Mesenchymal stem cell (in vitro differentiated cells and primary cell): ENCODE measurements at regions not wholly inside any gene's neighbourhood (a gene's known extent, or its start where the extent isn't known, plus 50 kb on each side); places are given as distances from the start of the nearest gene placed in this dataset.

Source experiments
- DNase-seq: peaks from one replicate; pipeline ENCODE4 v3.0.0-alpha.2; 2013
- H2AFZ ChIP-seq: one replicate; pipeline ENCODE4 v1.6.1; 2013; ENCODE audit warnings: low read depth, mild to moderate bottlenecking, control low read depth, inconsistent platforms, low read length, moderate library complexity
- H2AK5ac ChIP-seq: 2 replicates; pipeline ENCODE4 v1.6.1; 2013; ENCODE audit warnings: low read length, moderate library complexity, mild to moderate bottlenecking, inconsistent platforms; ENCODE audit not compliant: severe bottlenecking
- H2BK120ac ChIP-seq: one replicate; pipeline ENCODE4 v1.6.1; 2013; ENCODE audit warnings: low read depth, mild to moderate bottlenecking, inconsistent platforms, low read length, moderate library complexity
- H2BK12ac ChIP-seq, 2 experiments: one replicate each; pipeline ENCODE4 v1.6.1; 2013; ENCODE audit warnings: inconsistent platforms in 2 of 2, low read length in 2 of 2, mild to moderate bottlenecking in 2 of 2, moderate library complexity in 2 of 2, control low read depth in 1 of 2
- H2BK15ac ChIP-seq: one replicate; pipeline ENCODE4 v1.6.1; 2013; ENCODE audit warnings: mild to moderate bottlenecking, low read depth, inconsistent platforms; ENCODE audit not compliant: poor library complexity, severe bottlenecking
- H2BK5ac ChIP-seq: 2 replicates; pipeline ENCODE4 v1.6.1; 2013; ENCODE audit warnings: low read depth, mild to moderate bottlenecking, low read length, control low read depth, inconsistent platforms; ENCODE audit not compliant: poor library complexity, severe bottlenecking
- H3K14ac ChIP-seq, 2 experiments: one replicate each; pipeline ENCODE4 v1.6.1; 2013; ENCODE audit warnings: inconsistent platforms in 2 of 2, low read length in 2 of 2, control low read depth in 1 of 2, mild to moderate bottlenecking in 1 of 2, moderate library complexity in 1 of 2
- H3K18ac ChIP-seq, 2 experiments: one replicate each; pipeline ENCODE4 v1.6.1; 2013; ENCODE audit warnings: inconsistent platforms in 2 of 2, low read length in 2 of 2, control low read depth in 1 of 2, low read depth in 1 of 2, mild to moderate bottlenecking in 1 of 2
- H3K23ac ChIP-seq, 2 experiments: one replicate each; pipeline ENCODE4 v1.6.1; 2013; ENCODE audit warnings: inconsistent platforms in 2 of 2, low read length in 2 of 2, mild to moderate bottlenecking in 2 of 2, moderate library complexity in 2 of 2, control low read depth in 1 of 2
- H3K27ac ChIP-seq: 2 replicates; pipeline ENCODE4 v1.5.1; 2013; ENCODE audit warnings: mild to moderate bottlenecking, moderate library complexity, low read length, control low read depth, inconsistent platforms; ENCODE audit not compliant: poor library complexity, severe bottlenecking
- H3K27me3 ChIP-seq, 2 experiments: 2 replicates each; pipeline versions ENCODE4 v1.6.1 to v1.7.0; 2013; ENCODE audit warnings: low read length in 2 of 2, mild to moderate bottlenecking in 2 of 2, moderate library complexity in 2 of 2, control low read depth in 1 of 2, inconsistent platforms in 1 of 2; ENCODE audit not compliant: control insufficient read depth in 1 of 2, insufficient read depth in 1 of 2
- H3K36me3 ChIP-seq, 2 experiments: 2 replicates each; pipeline versions ENCODE4 v1.6.1 to v1.7.0; 2013; ENCODE audit warnings: low read length in 2 of 2, control low read depth in 1 of 2, inconsistent platforms in 1 of 2, low read depth in 1 of 2, mild to moderate bottlenecking in 1 of 2; ENCODE audit not compliant: insufficient read depth in 2 of 2, control insufficient read depth in 1 of 2
- H3K4ac ChIP-seq, 2 experiments: one replicate each; pipeline ENCODE4 v1.6.1; 2013; ENCODE audit warnings: inconsistent platforms in 2 of 2, low read length in 2 of 2, mild to moderate bottlenecking in 2 of 2, moderate library complexity in 2 of 2, control low read depth in 1 of 2, low read depth in 1 of 2
- H3K4me1 ChIP-seq: 2 replicates; pipeline ENCODE4 v1.6.1; 2013; ENCODE audit warnings: low read depth, low read length, control low read depth; ENCODE audit not compliant: control insufficient read depth, insufficient read depth
- H3K4me2 ChIP-seq: 2 replicates; pipeline ENCODE4 v1.6.1; 2013; ENCODE audit warnings: low read length, mild to moderate bottlenecking, inconsistent platforms; ENCODE audit not compliant: poor library complexity, severe bottlenecking
- H3K4me3 ChIP-seq, 2 experiments: 2 replicates each; pipeline versions ENCODE4 v1.5.1 to v1.7.0; 2013; ENCODE audit warnings: low read length in 2 of 2, mild to moderate bottlenecking in 2 of 2, control low read depth in 1 of 2, low read depth in 1 of 2; ENCODE audit not compliant: insufficient read depth in 1 of 2
- H3K79me1 ChIP-seq: replicated peaks from 2 replicates; pipeline ENCODE4 v1.6.1; 2013; ENCODE audit warnings: mild to moderate bottlenecking, control low read depth, low read length, inconsistent platforms; ENCODE audit not compliant: poor library complexity, severe bottlenecking
- H3K9ac ChIP-seq: 2 replicates; pipeline ENCODE4 v1.7.0; 2013; ENCODE audit warnings: mild to moderate bottlenecking, low read length, moderate library complexity
- H3K9me3 ChIP-seq: 2 replicates; pipeline ENCODE4 v1.7.0; 2013; ENCODE audit warnings: mild to moderate bottlenecking, low read length; ENCODE audit not compliant: control insufficient read depth
- H4K8ac ChIP-seq: one replicate; pipeline ENCODE4 v1.6.1; 2013; ENCODE audit warnings: inconsistent platforms, mild to moderate bottlenecking, low read length, moderate library complexity
- H4K91ac ChIP-seq: one replicate; pipeline ENCODE4 v1.6.1; 2013; ENCODE audit warnings: mild to moderate bottlenecking, low read length, inconsistent platforms
- WGBS: methylation state at CpG from one replicate; pipeline ENCODE4 v1.1.7; 2013; ENCODE audit warnings: mixed read lengths; 5-methylcytosine and 5-hydroxymethylcytosine counted together

DNA sequence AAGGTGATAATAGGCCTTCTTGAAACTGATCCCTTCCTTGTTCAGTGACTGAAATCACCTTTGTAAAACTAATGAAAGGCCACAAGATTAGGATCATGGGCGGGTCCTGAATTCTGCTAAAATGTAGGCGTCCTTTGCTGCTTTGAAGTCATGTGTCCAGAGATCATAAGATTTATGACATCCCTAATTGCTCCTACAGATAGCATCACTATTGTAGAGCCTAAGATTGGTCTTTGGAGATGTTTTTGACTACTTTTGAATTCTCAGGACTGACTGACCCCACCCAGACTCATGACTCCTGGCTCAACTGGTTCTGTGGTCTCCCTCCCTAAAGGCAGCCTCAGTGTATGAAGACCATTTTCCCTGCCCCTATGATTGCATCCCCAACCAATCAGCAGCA is 322.6 kb upstream of the SEMA3D start:
- H2BK12ac ChIP-seq = no peak overlapping the region
- no CpG with 5 or more reads among the region's 2 CpGs for WGBS
- peaks cover 2% of the 10 kb centered on the region for H3K9me3 ChIP-seq
- no peak overlapping the region for H3K23ac ChIP-seq
- no peak overlapping the region for H3K4me2 ChIP-seq
- no peak overlapping the region for H2BK120ac ChIP-seq
- no peak overlapping the region for H3K4me3 ChIP-seq
- no peak overlapping the region for H2AFZ ChIP-seq
- no peak overlapping the region for H2BK15ac ChIP-seq
- H3K4ac ChIP-seq = no peak overlapping the region
- no peak overlapping the region for H4K91ac ChIP-seq
- no peak overlapping the region for H3K18ac ChIP-seq
- H3K14ac ChIP-seq = no peak overlapping the region
- no peaks in the 10 kb centered on the region for H3K36me3 ChIP-seq
- no peak overlapping the region for H3K27ac ChIP-seq
- H2BK5ac ChIP-seq = no peak overlapping the region
- no peaks in the 10 kb centered on the region for H3K79me1 ChIP-seq
- no peak for DNase-seq
- H4K8ac ChIP-seq = no peak overlapping the region
- no peak overlapping the region for H2AK5ac ChIP-seq
- no peaks in the 10 kb centered on the region for H3K27me3 ChIP-seq
- no peaks in the 10 kb centered on the region for H3K4me1 ChIP-seq
- no peak overlapping the region for H3K9ac ChIP-seq

DNA sequence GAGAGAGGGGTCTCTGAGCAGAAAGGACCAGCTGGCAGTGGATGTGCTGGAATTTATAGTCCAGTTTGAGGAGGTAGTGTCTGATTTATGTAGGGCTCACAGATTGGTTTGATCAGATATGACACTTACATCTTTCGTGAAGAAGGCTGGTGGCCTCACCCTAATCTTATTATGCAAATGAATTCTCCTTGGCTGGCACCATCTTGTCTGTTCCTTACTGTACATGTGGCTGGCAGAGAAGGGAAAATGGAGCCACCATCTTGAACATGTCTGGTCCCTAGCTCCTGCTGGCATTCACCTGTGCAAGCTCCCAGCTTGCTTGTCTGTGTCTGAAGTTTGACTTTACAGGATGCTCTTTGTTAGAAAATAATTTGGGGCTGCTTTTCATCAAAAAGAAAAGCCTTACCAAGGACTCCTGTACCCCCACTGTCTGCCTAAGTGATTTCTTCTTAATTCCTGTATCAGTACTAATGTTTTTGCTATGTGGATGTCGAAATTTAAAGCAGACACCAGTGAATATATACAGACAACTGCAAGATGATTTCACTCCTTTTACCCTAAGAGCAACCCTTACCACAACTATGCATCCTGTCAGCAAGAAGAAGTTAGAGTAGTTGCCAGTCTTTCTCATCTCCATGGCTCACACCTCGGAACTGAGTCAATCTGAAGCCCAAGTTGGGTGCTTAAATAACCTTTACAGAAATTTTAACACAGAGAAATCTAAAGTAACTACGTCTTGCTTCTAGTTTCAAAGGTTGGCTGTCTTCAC is 322.0 kb upstream of the SEMA3D start:
- Histone ChIP-seq H2AK5ac (no peak overlapping the region), H2AFZ (no peak overlapping the region), H3K4me1 (no peaks in the 10 kb centered on the region), H2BK12ac (peak overlapping the region; percentile 25 to 27), H4K91ac (peak overlapping the region; percentile 10), H3K4ac (peak overlapping the region in 1 of 2 experiments; percentile 24), H3K9me3 (peaks cover 4% of the 10 kb centered on the region), H3K4me2 (no peak overlapping the region), H3K14ac (no peak overlapping the region), H2BK5ac (no peak overlapping the region), H2BK120ac (no peak overlapping the region), H3K18ac (peak overlapping the region; percentile 46 to 67), H2BK15ac (no peak overlapping the region), H3K79me1 (no peaks in the 10 kb centered on the region), H3K36me3 (no peaks in the 10 kb centered on the region), H3K27me3 (no peaks in the 10 kb centered on the region), H4K8ac (peak overlapping the region; percentile 40), H3K4me3 (no peak overlapping the region), H3K27ac (no peak overlapping the region), H3K23ac (no peak overlapping the region), H3K9ac (no peak overlapping the region)
- 53% methylated on average over 3 of the region's 4 CpGs for whole genome bisulfite sequencing
- peak; percentile 92 for DNase-seq

DNA sequence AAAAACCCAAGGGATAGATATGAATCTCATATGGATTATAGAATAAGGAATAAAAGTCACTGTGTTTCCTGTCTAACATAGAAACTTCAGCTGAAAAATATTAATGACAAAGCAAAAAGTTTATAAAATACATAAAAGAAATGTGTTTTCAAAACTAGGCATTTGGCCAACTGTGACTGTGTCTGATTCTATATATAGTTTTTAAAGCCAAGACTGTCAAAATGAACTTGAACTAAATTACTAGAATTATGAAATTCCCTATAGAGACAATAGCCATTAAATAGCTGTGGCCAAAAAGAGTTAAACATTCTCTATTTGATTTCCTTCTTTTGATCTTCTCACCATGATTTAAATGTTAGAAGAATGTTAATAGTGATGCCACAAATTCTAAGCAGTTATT is 311.2 kb upstream of the SEMA3D start:
- no peak overlapping the region for H2BK12ac ChIP-seq
- no peaks in the 10 kb centered on the region for H3K27me3 ChIP-seq

DNA sequence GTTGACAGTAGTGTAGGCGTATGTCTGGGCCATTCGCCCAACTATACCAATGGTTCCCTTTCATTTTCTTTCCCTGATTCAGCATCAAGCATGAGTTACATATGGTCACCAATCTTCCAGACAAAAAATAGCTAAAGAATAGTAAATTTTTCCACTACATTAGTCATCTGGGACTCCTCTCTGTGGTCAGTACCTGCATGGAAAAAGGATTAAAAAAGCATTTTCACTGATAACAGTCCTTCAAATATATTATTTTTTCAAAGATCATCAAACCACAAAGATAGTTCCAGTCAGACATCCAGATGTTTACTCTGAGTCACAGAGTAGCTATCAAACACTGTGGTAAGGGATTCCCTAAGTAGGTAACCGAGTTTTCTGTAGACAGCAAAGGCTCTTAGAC is 302.6 kb upstream of the SEMA3D start:
- H3K4me2 ChIP-seq = no peak overlapping the region
- no peaks in the 10 kb centered on the region for H3K36me3 ChIP-seq
- no peak overlapping the region for H3K27ac ChIP-seq
- no peak overlapping the region for H3K14ac ChIP-seq
- 4% methylated on average over 3 of the region's 3 CpGs for WGBS
- peaks cover 4% of the 10 kb centered on the region for H3K9me3 ChIP-seq
- H3K4me3 ChIP-seq = no peak overlapping the region
- H3K4ac ChIP-seq = no peak overlapping the region
- no peak overlapping the region for H2BK15ac ChIP-seq
- no peak overlapping the region for H2BK120ac ChIP-seq
- peak; percentile 87 for DNase-seq
- no peak overlapping the region for H2BK12ac ChIP-seq
- no peak overlapping the region for H3K23ac ChIP-seq
- no peaks in the 10 kb centered on the region for H3K79me1 ChIP-seq
- no peak overlapping the region for H4K91ac ChIP-seq
- no peak overlapping the region for H2AFZ ChIP-seq
- no peak overlapping the region for H3K18ac ChIP-seq
- no peak overlapping the region for H2BK5ac ChIP-seq
- H4K8ac ChIP-seq = no peak overlapping the region
- no peaks in the 10 kb centered on the region for H3K27me3 ChIP-seq
- no peak overlapping the region for H2AK5ac ChIP-seq
- no peak overlapping the region for H3K9ac ChIP-seq
- no peaks in the 10 kb centered on the region for H3K4me1 ChIP-seq

More for the DNA sequence above, 311.2 kb upstream of the SEMA3D start:
- Histone ChIP-seq H2BK5ac (no peak overlapping the region), H2BK120ac (no peak overlapping the region), H3K27ac (no peak overlapping the region), H3K4me2 (no peak overlapping the region), H2AK5ac (no peak overlapping the region), H2BK15ac (no peak overlapping the region), H3K14ac (no peak overlapping the region), H3K9me3 (peaks cover 10% of the 10 kb centered on the region), H3K4me3 (no peak overlapping the region), H4K91ac (no peak overlapping the region), H4K8ac (no peak overlapping the region), H3K23ac (no peak overlapping the region), H3K4me1 (no peaks in the 10 kb centered on the region), H2AFZ (no peak overlapping the region), H3K79me1 (no peaks in the 10 kb centered on the region), H3K18ac (no peak overlapping the region), H3K9ac (no peak overlapping the region), H3K36me3 (no peaks in the 10 kb centered on the region), H3K4ac (no peak overlapping the region)
- DNase-seq = no peak
